ENCODE measurements at regions not wholly inside any gene's neighbourhood (a gene's known extent, or its start where the extent isn't known, plus 50 kb on each side); places are given as distances from the start of the nearest gene placed in this dataset.

DNA sequence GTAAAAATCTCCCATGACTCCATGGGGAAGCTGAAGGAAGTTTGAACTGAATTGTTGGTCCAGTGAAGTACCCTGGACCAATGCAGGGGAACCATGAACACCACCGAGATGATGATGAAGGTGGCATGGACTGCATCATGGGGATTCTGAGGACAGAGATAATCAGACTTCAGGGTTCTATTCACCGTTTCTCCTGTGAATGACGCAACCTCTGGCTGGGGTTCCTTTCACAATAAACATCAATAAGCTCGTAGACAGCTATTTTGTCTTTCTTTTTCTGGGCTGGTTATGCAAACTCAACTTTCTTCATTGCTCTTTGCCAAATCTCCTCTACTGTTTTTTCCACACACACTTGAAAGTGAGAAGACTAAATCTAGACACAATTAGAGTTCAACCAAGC is 87.9 kb upstream of the NKX2-2 start:
- Histone ChIP-seq H3K36me3 (ENCODE audit: control insufficient read depth in 2 of 2, insufficient read depth in 2 of 2, low read length in 1 of 2) (no peaks in the 10 kb centered on the region), H3K27me3 (ENCODE audit: control insufficient read depth in 2 of 2, insufficient read depth in 1 of 2, low read length in 1 of 2) (no peaks in the 10 kb centered on the region), H3K9me3 (ENCODE audit: control insufficient read depth in 2 of 2, insufficient read depth in 1 of 2, low read length in 1 of 2) (peaks cover 0 to 3% of the 10 kb centered on the region in 2 donors), H3K27ac (ENCODE audit: low read depth in 1 of 2, low read length in 1 of 2) (no peak overlapping the region), H3K4me1 (ENCODE audit: control insufficient read depth in 2 of 2, insufficient read depth in 2 of 2, low read length in 2 of 2) (no peaks in the 10 kb centered on the region), H3K4me3 (ENCODE audit: low read length in 2 of 2) (no peak overlapping the region)
- no peak for DNase-seq (ENCODE audit: low read depth in 6 of 9, low spot score in 9 of 9)
- WGBS: 84% methylated on average over 4 of the region's 4 CpGs

DNA sequence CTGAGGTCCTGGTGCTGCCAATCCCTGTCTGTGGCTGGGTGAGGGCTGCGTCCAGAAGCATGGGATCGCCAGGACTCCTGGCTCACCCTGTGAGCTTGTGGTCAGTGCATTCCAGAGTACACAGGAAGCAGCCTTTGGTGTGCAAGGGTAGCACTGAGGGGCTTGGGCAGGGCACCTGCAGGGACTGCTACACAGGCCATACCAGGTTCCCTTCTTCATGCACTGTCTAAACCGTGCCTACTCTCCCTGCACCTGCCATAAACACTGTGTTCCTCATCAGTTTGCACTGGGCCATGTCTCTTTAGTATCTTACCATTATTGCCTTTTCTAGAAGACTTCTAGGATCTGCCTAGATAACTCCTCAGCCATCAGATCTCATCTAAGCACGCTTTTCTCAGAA is 72.8 kb upstream of the NKX2-2 start:
- H3K4me1 ChIP-seq (ENCODE audit: control insufficient read depth in 2 of 2, insufficient read depth in 2 of 2, low read length in 2 of 2): no peaks in the 10 kb centered on the region
- H3K27ac ChIP-seq (ENCODE audit: low read depth in 1 of 2, low read length in 1 of 2): no peak overlapping the region
- DNase-seq (ENCODE audit: low read depth in 6 of 9, low spot score in 9 of 9): no peak
- H3K27me3 ChIP-seq (ENCODE audit: control insufficient read depth in 2 of 2, insufficient read depth in 1 of 2, low read length in 1 of 2): no peaks in the 10 kb centered on the region
- no peaks in the 10 kb centered on the region for H3K9me3 ChIP-seq (ENCODE audit: control insufficient read depth in 2 of 2, insufficient read depth in 1 of 2, low read length in 1 of 2)
- no peaks in the 10 kb centered on the region for H3K36me3 ChIP-seq (ENCODE audit: control insufficient read depth in 2 of 2, insufficient read depth in 2 of 2, low read length in 1 of 2)
- 70% methylated on average over 4 of the region's 4 CpGs for WGBS
- H3K4me3 ChIP-seq (ENCODE audit: low read length in 2 of 2): no peak overlapping the region

DNA sequence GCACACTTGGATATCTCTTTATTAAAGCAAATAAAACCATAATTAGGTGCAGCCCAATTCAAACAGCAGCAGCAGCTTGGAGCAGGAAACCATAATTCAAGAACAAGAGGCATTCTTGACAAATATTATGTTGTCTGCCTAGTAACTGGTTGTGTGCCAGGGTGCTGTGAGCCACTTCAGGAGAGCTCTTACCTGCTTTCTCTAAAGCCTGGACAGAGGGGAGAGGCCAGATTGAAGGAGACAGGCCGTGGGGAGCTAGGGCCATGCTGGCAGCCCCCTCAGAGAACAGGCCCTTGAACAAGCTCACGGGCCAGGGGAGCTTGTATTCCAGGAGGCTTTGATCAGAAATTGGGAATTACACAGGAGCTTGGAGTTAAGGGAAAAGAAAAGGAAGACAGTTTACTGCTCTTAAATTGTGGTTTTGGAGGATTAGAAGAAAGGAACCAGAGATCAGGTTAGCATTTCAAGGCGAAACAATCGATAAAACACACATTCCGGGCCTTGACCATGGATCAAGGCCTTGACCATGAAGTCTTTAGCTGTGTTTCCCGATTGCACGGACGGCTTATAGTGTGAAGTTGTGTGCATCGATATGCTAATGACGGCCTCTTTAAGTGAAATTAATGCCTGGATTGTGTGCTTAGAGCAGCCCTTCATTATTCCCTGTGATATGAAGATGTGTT is 69.8 kb upstream of the NKX2-2 start:
- 94% methylated on average over 10 of the region's 10 CpGs for WGBS
- Histone ChIP-seq H3K9me3 (ENCODE audit: control insufficient read depth in 2 of 2, insufficient read depth in 1 of 2, low read length in 1 of 2) (no peaks in the 10 kb centered on the region), H3K4me3 (ENCODE audit: low read length in 2 of 2) (no peak overlapping the region), H3K36me3 (ENCODE audit: control insufficient read depth in 2 of 2, insufficient read depth in 2 of 2, low read length in 1 of 2) (no peaks in the 10 kb centered on the region), H3K27ac (ENCODE audit: low read depth in 1 of 2, low read length in 1 of 2) (no peak overlapping the region), H3K27me3 (ENCODE audit: control insufficient read depth in 2 of 2, insufficient read depth in 1 of 2, low read length in 1 of 2) (no peaks in the 10 kb centered on the region), H3K4me1 (ENCODE audit: control insufficient read depth in 2 of 2, insufficient read depth in 2 of 2, low read length in 2 of 2) (no peaks in the 10 kb centered on the region)
- DNase-seq (ENCODE audit: low read depth in 6 of 9, low spot score in 9 of 9): no peak

DNA sequence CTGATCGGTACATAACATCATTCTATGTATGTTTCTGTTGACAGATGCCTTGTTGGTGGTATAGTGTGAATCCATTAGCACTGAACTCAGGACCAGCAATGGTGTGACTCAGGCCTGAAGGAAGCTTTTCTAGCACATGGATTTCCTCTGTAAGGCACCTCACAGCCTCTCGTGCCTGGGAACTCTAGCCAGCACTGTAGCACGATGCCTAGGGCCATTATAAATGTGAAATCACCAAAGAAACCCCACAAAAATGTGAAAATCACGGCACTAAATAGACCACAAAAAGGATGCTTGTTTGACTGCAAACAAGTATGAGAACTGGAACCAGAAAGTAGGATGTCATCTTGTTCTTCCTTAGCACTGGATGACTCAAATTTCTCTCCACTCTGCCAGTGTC is 63.7 kb upstream of the NKX2-2 start:
- H3K9me3 ChIP-seq (ENCODE audit: control insufficient read depth in 2 of 2, insufficient read depth in 1 of 2, low read length in 1 of 2): no peaks in the 10 kb centered on the region
- no peaks in the 10 kb centered on the region for H3K4me1 ChIP-seq (ENCODE audit: control insufficient read depth in 2 of 2, insufficient read depth in 2 of 2, low read length in 2 of 2)
- H3K4me3 ChIP-seq (ENCODE audit: low read length in 2 of 2): no peak overlapping the region
- H3K27me3 ChIP-seq (ENCODE audit: control insufficient read depth in 2 of 2, insufficient read depth in 1 of 2, low read length in 1 of 2): no peaks in the 10 kb centered on the region
- 79% methylated on average over 4 of the region's 4 CpGs for WGBS
- H3K36me3 ChIP-seq (ENCODE audit: control insufficient read depth in 2 of 2, insufficient read depth in 2 of 2, low read length in 1 of 2): no peaks in the 10 kb centered on the region
- DNase-seq (ENCODE audit: low read depth in 6 of 9, low spot score in 9 of 9): no peak
- no peak overlapping the region for H3K27ac ChIP-seq (ENCODE audit: low read depth in 1 of 2, low read length in 1 of 2)

DNA sequence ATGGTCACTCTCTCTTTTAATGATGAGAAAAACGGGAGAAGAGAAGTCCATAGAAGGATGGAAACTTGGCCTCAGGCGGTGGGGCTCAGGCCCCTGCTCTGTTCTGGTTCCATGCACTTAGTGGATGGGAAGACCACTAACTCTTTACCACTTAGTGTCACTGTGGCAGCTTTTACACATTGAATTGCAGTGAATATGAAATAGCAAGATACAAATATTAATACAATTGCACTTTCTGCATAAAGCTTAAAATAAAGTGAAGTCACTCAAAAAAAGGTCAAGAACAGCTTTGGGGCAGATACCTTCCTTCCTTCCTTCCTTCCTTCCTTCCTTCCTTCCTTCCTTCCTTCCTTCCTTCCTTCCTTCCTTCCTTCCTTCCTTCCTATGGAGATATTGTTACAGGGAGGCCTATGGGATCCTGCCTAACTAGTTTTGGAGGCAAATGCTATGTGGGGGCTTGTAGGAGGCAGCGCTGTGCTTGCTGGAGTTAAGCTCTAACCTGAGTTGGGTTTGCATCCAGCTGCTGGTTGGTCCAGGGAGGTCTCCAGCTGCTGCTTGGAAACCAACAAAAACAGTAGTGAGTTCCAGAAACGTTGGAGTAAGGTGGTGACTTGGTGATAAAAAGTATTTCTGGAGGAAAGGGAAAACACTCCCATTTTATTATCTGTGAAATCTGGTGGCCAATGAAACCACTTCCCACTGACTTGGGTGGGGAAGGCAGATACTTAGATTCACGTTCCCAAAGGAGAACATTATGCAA is 62.3 kb upstream of the NKX2-2 start:
- H3K36me3 ChIP-seq (ENCODE audit: control insufficient read depth in 2 of 2, insufficient read depth in 2 of 2, low read length in 1 of 2): no peaks in the 10 kb centered on the region
- DNase-seq (ENCODE audit: low read depth in 6 of 9, low spot score in 9 of 9): no peak
- no peaks in the 10 kb centered on the region for H3K27me3 ChIP-seq (ENCODE audit: control insufficient read depth in 2 of 2, insufficient read depth in 1 of 2, low read length in 1 of 2)
- no peaks in the 10 kb centered on the region for H3K9me3 ChIP-seq (ENCODE audit: control insufficient read depth in 2 of 2, insufficient read depth in 1 of 2, low read length in 1 of 2)
- WGBS: 60% methylated on average over 5 of the region's 5 CpGs
- H3K4me1 ChIP-seq (ENCODE audit: control insufficient read depth in 2 of 2, insufficient read depth in 2 of 2, low read length in 2 of 2): no peaks in the 10 kb centered on the region
- H3K27ac ChIP-seq (ENCODE audit: low read depth in 1 of 2, low read length in 1 of 2): no peak overlapping the region
- no peak overlapping the region for H3K4me3 ChIP-seq (ENCODE audit: low read length in 2 of 2)

DNA sequence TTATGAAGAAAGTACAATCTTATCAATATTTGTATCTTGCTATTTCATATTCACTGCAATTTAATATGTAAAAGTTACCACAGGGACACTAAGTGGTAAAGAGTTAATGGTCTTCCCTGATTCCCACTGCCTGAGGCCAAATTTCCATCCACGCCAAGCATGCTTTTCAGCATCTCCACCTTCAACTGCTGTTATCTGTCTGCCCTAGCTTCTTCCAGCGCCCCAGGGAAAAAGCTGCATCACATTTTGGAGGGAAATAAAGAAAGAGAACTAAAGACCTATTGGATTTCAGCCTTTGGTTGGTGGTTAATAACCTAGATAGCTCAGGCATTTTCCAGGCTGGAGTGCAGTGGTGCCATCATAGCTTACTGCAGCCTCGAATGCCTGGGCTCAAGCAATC is 61.3 kb upstream of the NKX2-2 start:
- WGBS: 85% methylated on average over 3 of the region's 3 CpGs

DNA sequence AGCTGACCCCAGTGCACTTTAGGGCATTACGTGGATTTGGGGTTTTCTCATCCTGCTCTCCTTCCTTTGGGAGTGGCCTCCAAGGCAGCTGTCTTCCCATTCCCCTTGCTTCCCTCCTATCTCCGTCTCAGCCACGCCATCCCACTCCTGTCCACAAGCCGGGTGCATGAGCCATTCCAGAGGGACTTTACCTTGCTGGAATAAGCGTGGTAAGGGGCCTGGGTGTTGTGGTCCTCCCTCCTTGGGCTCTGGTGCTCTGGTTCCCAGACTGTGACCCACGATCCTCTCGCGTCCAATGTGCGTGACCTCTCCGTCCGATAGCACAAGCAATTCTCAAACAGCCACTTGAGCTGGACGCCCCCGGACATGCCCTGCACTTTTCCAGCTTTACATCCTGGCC is 60.6 kb upstream of the NKX2-2 start:
- Histone ChIP-seq H3K27me3 (ENCODE audit: control insufficient read depth in 2 of 2, insufficient read depth in 1 of 2, low read length in 1 of 2) (peaks cover 0 to 2% of the 10 kb centered on the region in 2 donors), H3K36me3 (ENCODE audit: control insufficient read depth in 2 of 2, insufficient read depth in 2 of 2, low read length in 1 of 2) (no peaks in the 10 kb centered on the region), H3K4me1 (ENCODE audit: control insufficient read depth in 2 of 2, insufficient read depth in 2 of 2, low read length in 2 of 2) (no peaks in the 10 kb centered on the region), H3K27ac (ENCODE audit: low read depth in 1 of 2, low read length in 1 of 2) (no peak overlapping the region), H3K4me3 (ENCODE audit: low read length in 2 of 2) (no peak overlapping the region), H3K9me3 (ENCODE audit: control insufficient read depth in 2 of 2, insufficient read depth in 1 of 2, low read length in 1 of 2) (no peaks in the 10 kb centered on the region)
- DNase-seq (ENCODE audit: low read depth in 6 of 9, low spot score in 9 of 9): no peak
- WGBS: 88% methylated on average over 13 of the region's 13 CpGs

More for the DNA sequence above, 61.3 kb upstream of the NKX2-2 start:
- no peak for DNase-seq (ENCODE audit: low read depth in 6 of 9, low spot score in 9 of 9)
- peaks cover 0 to 2% of the 10 kb centered on the region in 2 donors for H3K27me3 ChIP-seq (ENCODE audit: control insufficient read depth in 2 of 2, insufficient read depth in 1 of 2, low read length in 1 of 2)
- H3K4me3 ChIP-seq (ENCODE audit: low read length in 2 of 2): no peak overlapping the region
- H3K9me3 ChIP-seq (ENCODE audit: control insufficient read depth in 2 of 2, insufficient read depth in 1 of 2, low read length in 1 of 2): no peaks in the 10 kb centered on the region
- no peak overlapping the region for H3K27ac ChIP-seq (ENCODE audit: low read depth in 1 of 2, low read length in 1 of 2)
- no peaks in the 10 kb centered on the region for H3K36me3 ChIP-seq (ENCODE audit: control insufficient read depth in 2 of 2, insufficient read depth in 2 of 2, low read length in 1 of 2)
- H3K4me1 ChIP-seq (ENCODE audit: control insufficient read depth in 2 of 2, insufficient read depth in 2 of 2, low read length in 2 of 2): no peaks in the 10 kb centered on the region

DNA sequence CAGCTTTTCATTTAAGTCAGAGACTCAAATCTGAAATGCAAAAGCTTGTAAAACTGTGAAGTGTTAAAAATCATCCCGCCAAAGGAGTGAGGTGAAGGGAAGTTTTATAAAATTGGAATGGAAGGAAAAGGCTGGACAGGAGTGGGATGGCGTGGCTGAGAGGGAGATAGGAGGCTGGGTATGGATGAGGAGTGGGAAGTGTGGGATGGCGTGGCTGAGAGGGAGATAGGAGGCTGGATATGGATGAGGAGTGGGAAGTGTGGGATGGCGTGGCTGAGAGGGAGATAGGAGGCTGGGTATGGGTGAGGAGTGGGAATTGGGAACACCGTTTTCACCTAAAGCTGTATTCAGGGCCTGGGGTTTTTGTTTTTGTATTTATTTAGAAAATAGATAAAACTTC is 59.4 kb upstream of the NKX2-2 start:
- 75% methylated on average over 5 of the region's 5 CpGs for WGBS
- no peak for DNase-seq (ENCODE audit: low read depth in 6 of 9, low spot score in 9 of 9)
- no peak overlapping the region for H3K27ac ChIP-seq (ENCODE audit: low read depth in 1 of 2, low read length in 1 of 2)
- H3K36me3 ChIP-seq (ENCODE audit: control insufficient read depth in 2 of 2, insufficient read depth in 2 of 2, low read length in 1 of 2): no peaks in the 10 kb centered on the region
- H3K9me3 ChIP-seq (ENCODE audit: control insufficient read depth in 2 of 2, insufficient read depth in 1 of 2, low read length in 1 of 2): no peaks in the 10 kb centered on the region
- no peak overlapping the region for H3K4me3 ChIP-seq (ENCODE audit: low read length in 2 of 2)
- peaks cover 0 to 2% of the 10 kb centered on the region in 2 donors for H3K27me3 ChIP-seq (ENCODE audit: control insufficient read depth in 2 of 2, insufficient read depth in 1 of 2, low read length in 1 of 2)
- H3K4me1 ChIP-seq (ENCODE audit: control insufficient read depth in 2 of 2, insufficient read depth in 2 of 2, low read length in 2 of 2): no peaks in the 10 kb centered on the region

DNA sequence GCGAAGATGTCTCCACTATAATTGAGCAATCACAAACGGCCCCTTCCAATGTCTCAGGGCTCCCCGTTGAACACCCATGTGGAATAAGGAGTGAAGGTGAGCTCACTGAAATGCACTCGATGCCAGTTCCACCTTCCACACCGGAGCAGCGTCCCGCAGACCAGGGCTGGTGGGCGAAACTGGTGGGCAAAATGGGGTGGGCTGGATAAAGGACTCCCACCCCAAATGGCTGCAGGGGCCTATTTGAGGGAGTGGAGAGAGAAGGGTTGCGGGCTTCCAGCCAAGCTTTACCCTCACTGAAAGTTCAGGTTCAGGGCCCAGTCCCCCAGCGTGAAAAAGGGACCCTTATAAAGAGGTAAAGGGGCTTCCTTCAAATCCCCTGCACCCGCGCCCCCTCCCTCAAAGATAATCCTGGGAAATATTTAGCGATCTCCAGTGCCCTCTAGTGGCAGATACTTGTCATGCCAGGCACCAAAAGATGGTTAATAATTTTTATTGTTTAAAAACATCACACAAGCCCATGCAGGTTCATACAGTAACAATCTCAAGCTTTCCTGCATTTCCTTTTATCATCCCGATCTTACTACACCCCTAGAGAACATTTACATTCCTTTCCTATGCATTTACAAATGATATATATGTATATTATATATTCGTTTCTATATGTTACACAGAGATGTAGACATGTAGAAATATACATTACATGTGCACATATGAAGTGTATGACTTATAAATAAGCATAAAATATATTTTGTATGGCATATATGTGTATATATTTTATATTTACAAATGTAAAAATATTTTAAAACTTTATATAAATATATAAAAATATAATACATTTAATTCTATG is 58.2 kb upstream of the NKX2-2 start:
- Histone ChIP-seq H3K27me3 (ENCODE audit: control insufficient read depth in 2 of 2, insufficient read depth in 1 of 2, low read length in 1 of 2) (peaks cover 0 to 2% of the 10 kb centered on the region in 2 donors), H3K27ac (ENCODE audit: low read depth in 1 of 2, low read length in 1 of 2) (no peak overlapping the region), H3K4me3 (ENCODE audit: low read length in 2 of 2) (no peak overlapping the region), H3K9me3 (ENCODE audit: control insufficient read depth in 2 of 2, insufficient read depth in 1 of 2, low read length in 1 of 2) (no peaks in the 10 kb centered on the region), H3K36me3 (ENCODE audit: control insufficient read depth in 2 of 2, insufficient read depth in 2 of 2, low read length in 1 of 2) (no peaks in the 10 kb centered on the region), H3K4me1 (ENCODE audit: control insufficient read depth in 2 of 2, insufficient read depth in 2 of 2, low read length in 2 of 2) (no peaks in the 10 kb centered on the region)
- DNase-seq (ENCODE audit: low read depth in 6 of 9, low spot score in 9 of 9): peak in 1 of 9 donors; percentile 9
- 41% methylated on average over 15 of the region's 15 CpGs for WGBS

Measured in thymus (tissue), 11 donors.